Hematopoietic multipotent progenitor cell treated with erythropoietin and hydrocortisone succinate and interleukin-3 and kit ligand, for 6 days (in vitro differentiated cells): ENCODE measurements at regions not wholly inside any gene's neighbourhood (a gene's known extent, or its start where the extent isn't known, plus 50 kb on each side); places are given as distances from the start of the nearest gene placed in this dataset.

Experiments
- DNase-seq: peaks from one replicate; pipeline ENCODE4 v3.0.0-alpha.2; 2015

DNA sequence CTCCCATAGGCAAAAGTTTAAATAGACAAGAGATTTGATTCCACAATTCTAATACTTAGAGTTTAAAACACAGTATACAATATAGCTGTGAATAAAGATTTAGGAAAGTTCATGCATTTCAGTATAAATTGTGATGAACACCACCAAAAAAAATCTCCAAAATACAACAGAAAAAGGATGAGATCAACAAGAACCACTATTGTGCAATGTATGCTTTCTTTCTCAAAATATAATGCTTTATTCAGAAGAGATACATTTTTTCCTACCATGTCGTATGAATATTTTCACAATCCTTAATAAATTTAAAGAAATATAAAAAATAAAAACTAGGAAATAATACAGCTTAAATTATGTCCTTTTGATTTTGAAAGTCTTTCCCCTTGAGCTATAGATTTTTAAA lies 1309.2 kb downstream of the MRPL39 start:
- DNase-seq, result no peak

DNA sequence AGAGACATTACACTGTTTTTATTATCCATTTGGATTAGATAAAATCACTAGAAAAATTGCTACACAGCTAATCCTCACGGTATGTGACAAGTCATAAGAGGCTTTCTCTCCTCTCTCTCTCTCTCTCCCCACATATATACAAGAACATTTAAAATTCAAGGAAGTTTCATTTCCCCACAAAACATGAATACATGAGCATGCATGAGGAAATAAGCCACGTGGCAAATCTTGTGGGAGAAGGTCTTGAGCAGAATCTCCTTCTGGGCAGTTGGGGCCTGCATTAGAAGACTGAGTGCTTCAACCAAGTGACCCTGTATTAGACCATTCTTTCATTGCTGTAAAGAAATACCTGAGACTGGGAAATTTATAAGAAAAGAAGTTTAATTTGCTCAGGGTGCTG lies 1313.1 kb downstream of the MRPL39 start:
- no peak for DNase-seq

DNA sequence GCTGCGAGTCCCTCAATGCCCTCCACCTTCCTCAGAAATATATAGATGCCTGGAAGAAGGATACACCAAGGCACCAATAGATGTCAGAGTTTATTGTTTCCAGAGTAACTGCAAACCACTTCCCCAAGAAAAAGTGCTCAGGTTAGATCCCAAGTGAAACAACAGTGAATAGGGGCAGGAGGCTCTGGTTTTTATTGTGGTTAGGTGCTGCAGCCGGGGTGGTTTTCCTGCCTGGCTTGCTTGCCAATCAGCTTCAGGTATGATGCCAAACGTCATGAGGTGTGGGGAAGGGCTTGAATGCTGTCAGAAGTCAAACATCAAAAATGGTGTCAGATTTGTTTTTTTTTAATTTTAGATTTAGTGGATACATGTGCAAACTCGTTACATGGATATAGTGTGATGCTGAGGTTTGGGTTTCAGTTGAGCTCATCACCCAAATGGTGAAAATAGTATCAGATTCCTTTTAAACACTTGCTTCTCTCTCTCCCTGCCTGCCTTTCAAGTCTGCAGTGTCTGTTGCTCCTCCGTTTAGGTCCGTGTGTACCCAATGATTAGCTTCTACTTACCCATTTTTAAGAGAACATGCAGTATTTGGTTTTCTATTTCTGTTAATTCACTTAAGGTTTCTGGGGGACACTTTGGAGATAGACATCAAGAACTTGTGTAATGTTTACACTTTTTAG lies 1317.0 kb downstream of the MRPL39 start:
- no peak for DNase-seq

DNA sequence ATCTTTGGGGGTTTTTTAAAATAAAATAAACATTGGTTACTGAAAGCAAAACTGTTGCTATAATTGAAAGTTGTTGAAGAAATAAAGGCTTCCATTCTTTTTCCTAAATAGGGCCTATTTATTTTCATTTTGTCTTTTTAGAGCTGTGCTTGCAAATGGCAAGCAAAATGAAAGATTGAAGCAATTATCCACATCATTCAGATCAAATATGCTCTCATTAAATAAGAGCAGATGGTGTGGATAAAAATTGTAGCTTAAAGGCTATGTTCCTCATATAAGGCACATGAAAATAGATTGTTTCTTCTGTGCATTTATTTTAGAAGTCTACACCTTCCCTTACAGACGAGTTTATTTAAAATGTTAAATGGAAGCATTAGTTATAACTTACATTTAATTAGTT lies 1317.7 kb downstream of the MRPL39 start:
- no peak for DNase-seq

DNA sequence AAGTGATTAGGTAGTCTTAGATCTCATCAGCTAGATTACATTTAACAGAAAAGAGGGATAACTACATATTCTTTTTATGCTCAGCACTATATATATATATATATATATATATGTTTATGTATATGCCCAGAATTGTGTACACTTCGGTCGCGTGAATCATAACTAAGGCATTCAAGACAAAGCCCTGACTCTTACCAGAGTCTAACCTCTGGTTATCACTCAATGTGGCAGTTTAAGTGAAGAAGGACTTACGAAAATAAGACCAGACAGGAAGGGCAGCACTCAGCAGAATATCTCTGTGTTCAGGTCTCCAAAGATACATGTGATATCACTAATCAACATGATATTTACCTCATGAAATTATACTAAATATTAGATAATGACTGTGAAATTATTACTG lies 1326.7 kb downstream of the MRPL39 start:
- no peak for DNase-seq

DNA sequence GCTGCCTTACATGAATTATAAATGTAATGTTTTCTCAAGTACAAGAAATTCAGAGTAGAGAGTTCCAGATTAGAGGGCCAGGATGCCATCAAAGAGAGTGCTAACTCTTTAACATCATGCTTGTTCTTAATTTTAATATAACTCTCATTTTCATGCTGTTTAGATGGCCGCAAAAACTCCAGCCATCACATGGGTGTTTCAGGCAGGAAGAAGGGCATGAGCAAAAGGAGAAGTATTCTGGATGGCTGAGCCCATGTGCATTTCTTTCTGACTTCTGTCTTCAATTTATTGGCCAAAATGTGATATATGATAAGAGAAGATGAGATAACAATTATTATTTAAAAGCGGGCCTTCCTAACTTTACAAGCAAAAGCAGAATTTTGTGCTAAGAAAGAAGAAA lies 1328.6 kb downstream of the MRPL39 start:
- DNase-seq, result peak; percentile 19

DNA sequence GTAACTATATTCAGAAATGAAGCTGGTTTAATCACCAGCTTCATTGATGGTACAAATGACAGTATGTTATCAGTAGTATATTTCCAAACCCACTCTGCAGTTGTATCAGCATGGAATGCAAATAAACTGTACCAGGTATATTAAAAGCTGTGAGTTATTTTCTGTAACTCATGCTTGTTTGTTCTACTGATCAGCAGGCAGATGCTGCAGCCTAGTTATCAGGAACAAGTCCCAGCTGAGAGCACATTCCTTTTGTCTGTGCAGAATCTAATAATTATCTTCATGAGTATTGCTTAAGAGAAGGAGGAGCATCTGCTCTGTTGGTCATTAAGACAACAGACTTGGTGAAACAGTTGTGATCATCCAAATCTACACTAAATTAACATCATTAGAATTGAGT lies 1331.1 kb downstream of the MRPL39 start:
- DNase-seq, result no peak

DNA sequence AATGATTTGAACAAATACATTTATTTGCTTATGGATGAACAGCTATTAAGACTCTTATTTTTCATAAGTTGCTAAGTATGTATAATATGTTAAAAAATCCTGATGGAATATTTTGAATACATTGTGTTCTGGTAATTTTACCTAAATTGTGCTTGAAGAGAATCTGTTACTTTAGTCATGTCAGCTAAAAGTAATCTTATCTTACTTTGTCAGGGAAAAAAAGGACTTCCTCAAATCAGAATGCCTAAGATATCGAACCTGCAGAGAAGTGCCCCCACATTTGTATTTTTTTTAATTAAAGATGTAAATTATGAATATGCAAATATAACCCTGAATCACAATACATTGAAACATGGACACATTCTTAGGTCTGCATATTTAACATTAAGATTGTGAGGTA lies 1331.7 kb downstream of the MRPL39 start:
- DNase-seq, result peak; percentile 23

DNA sequence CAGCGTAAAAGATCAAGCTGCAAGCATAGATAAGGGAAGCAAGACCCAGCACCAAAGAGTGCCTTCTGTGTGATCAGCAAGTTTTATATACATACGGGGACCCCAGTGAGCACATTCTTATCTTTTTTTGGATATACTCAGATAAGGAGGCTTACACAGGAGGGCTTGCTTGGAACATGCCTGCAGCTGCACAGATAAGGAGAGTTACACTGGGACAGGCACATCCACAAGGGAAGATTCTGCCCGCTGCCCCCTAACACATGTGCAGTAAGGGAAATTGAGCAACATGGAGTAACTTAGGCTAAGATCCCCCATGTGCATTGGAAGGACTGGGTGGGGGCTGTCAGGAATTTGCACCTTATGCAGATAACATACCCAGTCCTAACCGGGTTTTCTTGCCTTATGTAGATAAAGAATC lies 1334.8 kb downstream of the MRPL39 start:
- DNase-seq, result peak; percentile 95

DNA sequence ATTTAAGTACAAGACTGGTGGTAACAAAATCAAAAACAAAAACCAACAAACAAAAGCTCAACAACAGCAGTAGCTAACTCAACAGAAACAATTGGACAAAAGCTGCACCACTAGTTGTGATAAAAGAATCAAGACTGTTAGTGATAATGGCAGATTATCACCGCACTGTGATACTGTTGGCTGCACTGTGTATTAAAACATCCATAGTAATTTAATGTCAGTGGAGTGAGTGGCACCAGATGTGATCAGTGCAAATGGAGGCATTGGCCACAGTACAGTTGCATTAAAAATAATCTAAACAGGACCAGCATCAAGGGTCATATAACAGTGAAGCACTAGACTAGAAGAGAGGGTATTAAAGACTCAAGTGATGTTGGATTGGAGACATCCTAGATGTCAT lies 1341.3 kb downstream of the MRPL39 start:
- DNase-seq, result no peak

DNA sequence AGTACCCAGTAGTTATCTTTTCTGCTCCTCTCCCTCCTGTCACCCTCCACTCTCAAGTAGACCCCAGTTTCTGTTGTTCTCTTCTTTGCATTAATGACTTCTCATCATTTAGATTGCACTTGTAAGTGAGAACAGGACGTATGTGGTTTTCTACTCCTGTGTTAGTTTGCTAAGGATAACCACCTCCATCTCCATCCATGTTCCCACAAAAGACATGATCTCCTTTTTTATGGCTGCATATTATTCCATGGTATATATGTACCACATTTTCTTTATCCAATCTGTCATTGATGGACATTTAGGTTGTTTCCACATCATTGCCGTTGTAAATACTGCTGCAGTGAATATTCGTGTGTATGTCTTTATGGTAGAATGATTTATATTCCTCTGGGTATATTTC lies 1346.5 kb downstream of the MRPL39 start:
- DNase-seq, result no peak

DNA sequence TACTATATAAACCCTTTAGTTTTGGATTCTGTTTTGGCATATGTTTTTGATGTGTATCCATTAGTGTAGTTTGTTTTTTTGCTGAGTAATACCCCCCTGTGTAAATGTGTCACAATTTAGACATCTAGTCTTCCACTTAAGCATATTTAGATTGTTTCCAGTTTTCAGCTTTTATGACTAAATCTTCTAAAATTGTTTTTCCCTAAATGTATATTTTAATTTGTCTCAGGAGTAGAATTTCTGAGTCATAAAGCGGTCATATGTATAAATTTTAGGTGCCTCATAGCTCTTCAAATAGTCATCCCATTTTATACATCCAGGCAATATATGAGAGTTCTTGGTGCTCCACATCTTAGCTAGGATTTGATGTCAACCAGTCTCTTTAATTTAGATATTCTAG lies 1348.0 kb downstream of the MRPL39 start:
- no peak for DNase-seq

DNA sequence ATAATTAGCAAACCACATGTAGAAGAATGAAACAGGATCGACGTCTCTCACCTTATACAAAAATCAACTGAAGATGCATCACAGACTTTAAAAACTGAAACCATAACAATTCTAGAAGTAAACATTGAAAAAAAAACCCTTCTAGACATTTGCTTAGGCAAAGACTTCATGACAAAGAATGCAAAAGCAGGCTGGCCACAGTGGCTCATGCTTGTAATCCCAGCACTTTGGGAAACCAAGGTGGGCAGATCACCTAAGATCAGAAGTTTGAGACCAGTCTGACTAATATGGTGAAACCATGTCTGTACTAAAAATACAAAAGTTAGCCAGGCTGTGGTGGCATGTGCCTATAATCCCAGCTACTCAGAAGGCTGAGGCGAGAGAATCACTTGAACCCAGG lies 1351.7 kb downstream of the MRPL39 start:
- no peak for DNase-seq

DNA sequence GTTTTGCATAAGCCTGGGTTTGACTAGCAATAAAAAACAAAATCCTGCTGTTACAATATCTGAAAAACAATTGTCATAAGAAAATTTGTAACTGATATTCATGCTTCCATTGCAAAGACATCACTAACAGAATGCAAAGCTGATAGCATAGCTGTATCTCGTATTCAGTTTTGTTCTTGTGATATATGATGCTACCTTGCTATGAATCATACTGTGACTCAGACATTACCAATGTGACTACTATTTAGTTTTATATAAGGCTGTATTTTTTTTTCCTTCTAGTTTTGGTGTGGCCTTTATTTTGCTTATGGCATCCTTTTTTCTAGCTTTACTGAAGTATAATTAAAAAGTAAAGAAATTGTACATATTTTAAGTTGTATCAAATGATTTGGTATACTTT lies 1381.8 kb downstream of the MRPL39 start:
- DNase-seq, result no peak

DNA sequence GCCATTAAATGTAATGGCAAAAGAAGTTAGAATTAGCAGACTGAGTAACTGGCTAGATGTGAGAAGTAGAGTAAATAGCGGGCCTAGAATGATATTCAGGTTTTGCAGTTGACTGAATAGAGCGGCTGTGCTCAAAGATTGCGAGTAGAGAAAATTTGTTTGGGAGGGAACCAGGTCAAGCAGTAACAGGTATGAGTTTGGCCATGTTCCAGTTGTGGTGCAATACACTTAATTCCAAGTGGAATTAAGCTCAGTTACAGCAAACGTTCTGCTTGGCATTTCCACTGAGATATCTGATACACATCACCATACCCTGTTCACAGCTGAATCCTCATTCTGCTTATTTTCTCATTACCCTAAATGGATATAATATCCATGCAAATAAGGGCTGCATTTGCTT lies 1382.9 kb downstream of the MRPL39 start:
- DNase-seq, result no peak

DNA sequence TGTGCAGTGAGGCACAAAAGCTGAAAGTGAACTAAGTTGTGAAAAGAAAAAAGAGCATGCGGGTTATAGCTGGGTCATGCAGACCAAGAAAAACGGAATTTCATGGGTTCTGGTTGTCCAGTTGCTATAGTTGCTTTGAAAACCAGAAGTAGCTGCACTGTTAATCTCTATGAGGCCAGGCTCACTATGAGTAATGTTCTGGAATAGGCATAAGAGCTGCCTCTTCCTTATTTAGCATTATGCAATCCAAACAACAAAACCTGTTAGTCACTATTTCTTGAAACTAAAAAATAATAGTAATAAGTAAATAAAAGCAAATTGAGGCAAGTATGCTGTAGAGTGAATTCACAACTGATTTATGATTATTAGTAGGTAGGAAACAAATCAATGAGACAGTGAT lies 1383.7 kb downstream of the MRPL39 start:
- no peak for DNase-seq

DNA sequence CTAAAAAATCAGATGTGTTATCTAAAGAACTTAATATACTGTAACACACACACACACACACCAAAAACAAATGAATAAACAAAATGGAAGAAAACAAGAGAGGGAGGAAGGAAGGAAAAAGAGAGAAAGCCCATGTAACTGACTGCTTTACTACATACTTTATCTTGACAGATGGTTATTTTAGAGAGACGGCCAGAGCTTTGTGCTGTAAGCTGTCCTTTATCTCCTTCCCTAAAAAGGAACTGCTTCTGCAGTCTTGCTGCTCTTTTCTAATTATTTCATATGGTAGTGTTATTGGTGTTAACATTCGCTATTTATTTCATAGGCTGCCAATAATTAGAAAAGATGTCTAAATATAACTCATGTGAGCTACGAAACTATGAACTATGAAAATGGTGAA lies 1384.6 kb downstream of the MRPL39 start:
- no peak for DNase-seq

DNA sequence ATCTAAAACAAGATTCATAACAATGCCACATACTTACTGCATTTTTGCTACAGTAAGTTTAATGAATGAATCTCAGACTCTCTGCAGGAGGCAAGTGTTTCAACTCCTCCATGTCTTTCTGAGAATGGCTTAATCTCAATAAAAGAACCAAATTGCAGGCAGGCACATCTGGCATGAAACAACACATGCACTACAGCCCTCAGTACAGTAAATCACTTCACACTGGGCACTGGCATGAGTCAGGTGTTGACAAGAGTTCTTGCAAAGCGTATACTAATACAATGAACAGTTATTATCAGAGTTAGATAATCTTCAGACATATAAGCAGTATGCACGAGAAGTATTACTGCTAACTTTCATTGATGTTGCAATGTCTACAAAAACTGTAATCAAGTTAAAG lies 1386.8 kb downstream of the MRPL39 start:
- DNase-seq, result no peak

DNA sequence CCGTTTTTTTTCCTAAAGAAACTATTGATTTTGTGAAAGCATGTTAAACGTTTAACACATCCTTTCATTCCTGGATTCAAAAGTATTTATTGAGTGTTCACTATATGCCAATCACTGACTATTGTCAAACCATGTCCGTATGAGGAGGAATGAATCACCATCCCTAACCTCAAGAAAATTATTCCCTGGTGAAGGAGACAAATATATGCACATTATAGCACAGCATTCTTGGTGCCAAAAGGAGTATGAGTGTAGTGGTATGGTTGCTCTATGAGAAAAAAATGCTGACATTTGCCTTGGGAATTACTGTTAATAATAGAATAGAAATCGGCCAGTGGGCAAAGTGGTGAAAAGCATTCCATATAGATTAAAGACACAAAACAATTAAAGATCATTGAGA lies 1390.1 kb downstream of the MRPL39 start:
- DNase-seq, result no peak

DNA sequence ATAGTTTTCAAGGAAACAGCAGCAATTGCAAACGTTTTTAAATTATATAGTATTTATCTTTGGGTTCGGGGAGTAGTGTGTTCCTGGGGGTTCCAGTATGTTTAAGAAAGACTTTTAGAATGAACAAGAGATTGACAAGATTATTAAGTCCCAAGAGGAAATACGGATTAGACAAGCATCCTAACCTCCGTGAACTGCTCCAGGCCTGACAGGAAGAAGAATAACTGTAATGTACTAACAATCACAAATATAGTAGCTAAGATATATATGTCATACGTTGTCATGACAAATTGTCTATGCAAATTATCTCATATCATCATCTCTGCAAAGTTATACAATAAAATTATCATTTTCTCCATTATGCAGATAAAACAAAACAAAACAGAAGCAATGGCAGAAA lies 1397.2 kb downstream of the MRPL39 start:
- DNase-seq, result no peak

DNA sequence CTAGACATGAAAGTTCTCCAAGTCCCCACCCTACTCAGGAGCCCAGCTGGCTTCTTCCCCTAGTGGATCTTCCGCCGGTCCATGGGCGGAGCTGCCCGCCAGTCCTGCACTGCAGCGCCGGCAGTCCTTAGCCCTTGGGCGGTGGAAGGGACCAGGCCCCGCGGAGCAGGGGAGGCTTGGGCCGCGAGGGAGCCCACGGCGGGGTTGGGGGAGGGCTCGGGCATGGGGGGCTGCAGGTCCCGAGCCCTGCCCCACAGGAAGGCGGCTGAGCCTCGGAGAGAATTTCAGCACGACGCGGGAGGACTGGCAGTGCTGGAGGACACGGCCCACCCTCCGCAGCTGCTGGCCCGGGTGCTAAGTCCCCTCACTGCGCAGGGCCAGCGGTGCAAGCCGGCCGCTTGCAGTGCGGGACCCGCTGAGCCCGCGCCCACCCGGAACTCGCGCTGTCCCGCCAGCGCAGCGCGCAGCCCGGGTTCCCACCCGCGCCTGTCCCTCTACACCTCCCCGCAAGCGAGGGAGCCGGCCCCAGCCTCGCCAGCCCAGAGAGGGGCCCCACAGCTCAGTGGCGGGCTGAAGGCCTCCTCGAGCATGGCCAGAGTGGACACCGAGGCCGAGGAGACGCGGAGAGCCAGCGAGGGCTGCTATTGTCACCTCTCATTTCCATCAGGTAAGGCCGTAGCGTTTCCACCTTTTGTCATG lies 1398.6 kb downstream of the MRPL39 start:
- DNase-seq, result no peak

DNA sequence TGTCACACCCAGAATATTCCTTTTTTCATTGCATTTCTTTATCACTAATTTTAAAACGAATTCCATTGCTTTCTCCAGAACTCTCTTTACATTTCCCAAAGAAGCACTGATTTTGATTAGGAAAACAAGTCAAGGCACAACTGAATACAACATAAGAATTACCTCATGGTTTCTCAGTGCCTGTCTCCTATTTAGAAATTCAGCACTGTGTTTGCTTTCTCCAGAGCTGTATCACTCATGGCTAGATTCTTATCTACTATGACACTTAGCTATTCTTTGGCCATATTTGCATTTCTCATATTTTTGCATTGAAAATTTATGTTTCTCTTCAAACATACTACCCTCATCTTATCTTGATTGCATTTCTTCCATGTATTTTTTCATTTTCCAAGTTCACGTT lies 1402.0 kb downstream of the MRPL39 start:
- no peak for DNase-seq

DNA sequence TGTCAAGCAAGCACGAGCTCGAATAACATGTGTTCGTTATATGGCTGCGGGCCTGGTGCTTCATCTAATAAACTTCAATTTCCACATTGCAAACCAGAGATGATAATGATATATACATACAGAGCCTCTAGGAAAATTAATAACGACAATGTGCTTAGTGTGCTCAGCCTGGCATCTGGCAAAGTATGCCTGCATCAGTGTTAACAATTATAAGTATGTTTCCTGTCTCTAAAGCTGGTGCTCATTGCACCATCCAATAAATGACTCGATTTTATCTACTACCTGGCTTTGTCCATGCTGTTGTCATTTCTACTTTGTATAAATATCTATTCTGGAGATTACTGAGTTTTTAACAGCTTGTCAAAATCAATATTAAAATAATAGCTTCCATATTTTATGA lies 1402.6 kb downstream of the MRPL39 start:
- DNase-seq, result no peak

DNA sequence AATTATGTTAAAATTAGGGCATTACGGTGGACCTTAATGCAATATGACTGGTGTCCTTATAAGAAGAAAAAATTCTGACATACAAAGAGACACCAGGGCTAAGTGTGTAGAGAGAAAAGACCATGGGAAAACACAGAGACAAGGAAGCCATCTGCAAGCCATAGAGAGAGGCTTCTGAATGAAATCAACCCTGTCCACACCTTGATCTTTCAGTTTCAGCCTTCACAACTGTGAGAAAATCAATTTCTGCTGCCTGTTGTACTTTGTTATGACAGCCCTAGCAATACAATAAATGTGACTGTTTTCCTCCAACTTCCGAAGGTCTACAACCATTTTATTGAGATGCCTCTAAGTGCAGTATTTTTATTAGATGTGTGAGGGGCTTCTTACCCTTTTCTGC lies 1407.2 kb downstream of the MRPL39 start:
- DNase-seq, result no peak

DNA sequence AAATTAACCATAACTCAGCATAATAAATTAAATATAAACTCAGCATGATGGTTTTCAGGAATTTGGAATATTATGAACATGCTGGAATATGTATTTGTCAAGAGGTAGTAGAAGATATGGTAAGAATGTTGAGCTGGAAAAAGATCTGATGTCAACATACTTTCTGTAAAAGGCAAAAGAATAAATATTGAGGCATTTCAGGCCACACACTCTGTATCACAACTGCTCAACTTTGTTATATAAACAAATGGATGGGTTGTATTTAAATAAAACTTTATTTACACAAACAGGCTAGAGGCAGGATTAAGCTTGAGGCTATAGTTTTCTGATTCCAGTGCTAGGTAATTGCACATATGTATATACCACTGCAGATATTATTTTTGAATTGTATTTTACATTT lies 1409.4 kb downstream of the MRPL39 start:
- no peak for DNase-seq
